Activated CD4-positive, alpha-beta memory T cell treated with anti-CD3 and anti-CD28 coated beads for 36 hours (primary cell): ENCODE measurements at regions not wholly inside any gene's neighbourhood (a gene's known extent, or its start where the extent isn't known, plus 50 kb on each side); places are given as distances from the start of the nearest gene placed in this dataset. TPM values are rescaled to one million over a fixed set of nuclear protein-coding genes. Genes with fewer than 3 reads are reported as not detected.

Experiments used
- CTCF ChIA-PET: fragments of 350-600 bp; sonication (Branson Sonifier 250); formaldehyde crosslinking; loops from one replicate; lab custom pipeline; 2021; ENCODE audit warnings: antibody characterized with exemption, inconsistent platforms; lab: Charles Lee
- POLR2A ChIA-PET: fragments of 350-600 bp; sonication (Branson Sonifier 250); formaldehyde crosslinking; loops from one replicate; lab custom pipeline; 2021; ENCODE audit warnings: antibody characterized with exemption; lab: Charles Lee
- DNase-seq: peaks from one replicate; pipeline ENCODE4 v3.0.0-alpha.2; 2020
- H3K27ac Mint-ChIP-seq: one replicate; pipeline ENCODE4 v1.8.0; 2021; ENCODE audit warnings: mixed read lengths
- H3K27me3 Mint-ChIP-seq: one replicate; pipeline ENCODE4 v1.8.0; 2021; ENCODE audit warnings: mixed read lengths
- H3K36me3 Mint-ChIP-seq: one replicate; pipeline ENCODE4 v1.8.0; 2021; ENCODE audit warnings: mixed read lengths
- H3K4me1 Mint-ChIP-seq: one replicate; pipeline ENCODE4 v1.8.0; 2021; ENCODE audit warnings: low read depth, mixed read lengths
- H3K4me3 Mint-ChIP-seq: one replicate; pipeline ENCODE4 v1.8.0; 2021; ENCODE audit warnings: mild to moderate bottlenecking, mixed read lengths
- H3K9me3 Mint-ChIP-seq: one replicate; pipeline ENCODE4 v1.8.0; 2021; ENCODE audit warnings: mixed read lengths
- intact Hi-C: fragments of 100-400 bp; cut with micrococcal nuclease; formaldehyde crosslinking; loops from one replicate; pipeline ENCODE4 v1.15.1; 2023
- microRNA-seq: library from miRNA; unstranded; fragments of <30 nt; microRNA quantifications from one replicate; pipeline ENCODE4 v1.2.0, GENCODE V29; 2022; ENCODE audit warnings: borderline number of aligned reads, borderline microRNAs expressed, borderline replicate concordance

GRCh38 chr10:3834947-3835346 lies 49.9 kb upstream of the KLF6 start:
- Mint-ChIP-seq H3K27me3 (no peaks in the 10 kb centered on the region), H3K27ac (no peak overlapping the region), H3K4me1 (peaks cover 71% of the 10 kb centered on the region), H3K9me3 (no peaks in the 10 kb centered on the region), H3K4me3 (no peak overlapping the region), H3K36me3 (no peaks in the 10 kb centered on the region)
- ChIA-PET POLR2A (interaction anchor here (1.3 to 2.3 kb wide), 3 partner anchors 14 to 50 kb away, joined by 3 to 11 read pairs (median 6); partner anchors contain the start of gene KLF6), CTCF (interaction anchor here (1.6 kb wide), 1 partner anchor 17 kb away, joined by 9 read pairs; no protein-coding TSS in a partner anchor)
- intact Hi-C loops = no loop called here
- no peak for DNase-seq

Small RNA genes lying in the stretch of these regions (microRNA-seq; reads per million reads assigned to microRNA genes)
- gene MIR6078 = not detected
